NT2/D1 (cell line): ENCODE measurements at regions not wholly inside any gene's neighbourhood (a gene's known extent, or its start where the extent isn't known, plus 50 kb on each side); places are given as distances from the start of the nearest gene placed in this dataset.

ENCODE experiments used
- DNase-seq: peaks from one replicate; pipeline ENCODE4 v3.0.0-alpha.2; 2011; ENCODE audit warnings: low read depth, low spot score
- H3K27me3 ChIP-seq: 2 replicates; pipeline ENCODE4 v1.6.0; 2011; ENCODE audit warnings: mild to moderate bottlenecking; ENCODE audit not compliant: insufficient read length, insufficient read depth
- H3K36me3 ChIP-seq: 2 replicates; pipeline ENCODE4 v1.6.1; 2011; ENCODE audit warnings: mild to moderate bottlenecking, low read length, mixed read lengths; ENCODE audit not compliant: insufficient read depth, insufficient read length
- H3K4me1 ChIP-seq: 2 replicates; pipeline ENCODE4 v1.5.1; 2011; ENCODE audit not compliant: insufficient read depth, insufficient read length
- H3K4me3 ChIP-seq: 2 replicates; pipeline ENCODE4 v1.5.1; 2011; ENCODE audit warnings: low read depth; ENCODE audit not compliant: insufficient read length
- H3K9ac ChIP-seq: 2 replicates; pipeline ENCODE4 v1.6.0; 2011; ENCODE audit warnings: low read depth; ENCODE audit not compliant: insufficient read length
- H3K9me3 ChIP-seq: 2 replicates; pipeline ENCODE4 v1.5.1; 2011; ENCODE audit warnings: mild to moderate bottlenecking, low read length; ENCODE audit not compliant: insufficient read depth
- SUZ12 ChIP-seq: IDR thresholded peaks from 2 replicates; pipeline ENCODE4 v1.6.1; 2011; ENCODE audit not compliant: insufficient read length, insufficient read depth; ENCODE audit errors: extremely low read depth
- YY1 ChIP-seq: IDR thresholded peaks from 2 replicates; pipeline ENCODE4 v1.6.1; 2011; ENCODE audit not compliant: insufficient read length, insufficient read depth
- ZNF274 ChIP-seq: IDR thresholded peaks from 2 replicates; pipeline ENCODE4 v1.6.1; 2011; ENCODE audit warnings: mild to moderate bottlenecking, low read depth, low read length

- no peak for TF ChIP-seq ZNF274
- no peak for TF ChIP-seq SUZ12
- TF ChIP-seq YY1, result no peak
- Histone ChIP-seq H3K27me3 (no peaks in the 10 kb centered on the region), H3K4me1 (no peaks in the 10 kb centered on the region), H3K4me3 (no peak overlapping the region), H3K9ac (no peak overlapping the region), H3K9me3 (no peaks in the 10 kb centered on the region), H3K36me3 (no peaks in the 10 kb centered on the region)
- no peak for DNase-seq
These were observed 70.0 kb downstream of the LMO4 start for GRCh38 chr1:87398641-87399040.

- no peak for DNase-seq
- H3K4me1 ChIP-seq, result no peaks in the 10 kb centered on the region
- H3K27me3 ChIP-seq, result no peaks in the 10 kb centered on the region
- H3K9ac ChIP-seq, result no peak overlapping the region
- no peak for TF ChIP-seq ZNF274
- no peak for TF ChIP-seq YY1
- no peak for TF ChIP-seq SUZ12
- H3K36me3 ChIP-seq, result no peaks in the 10 kb centered on the region
- H3K4me3 ChIP-seq, result no peak overlapping the region
- H3K9me3 ChIP-seq, result no peaks in the 10 kb centered on the region
These were observed 70.6 kb downstream of the LMO4 start for GRCh38 chr1:87399264-87399663.

GRCh38 chr1:87399701-87400100, 71.0 kb downstream of the LMO4 start:
- H3K27me3 ChIP-seq, result no peaks in the 10 kb centered on the region
- H3K4me1 ChIP-seq, result no peaks in the 10 kb centered on the region
- no peak overlapping the region for H3K9ac ChIP-seq
- no peak overlapping the region for H3K4me3 ChIP-seq
- H3K9me3 ChIP-seq, result no peaks in the 10 kb centered on the region
- no peak for DNase-seq
- no peak for TF ChIP-seq YY1
- no peak for TF ChIP-seq ZNF274
- H3K36me3 ChIP-seq, result no peaks in the 10 kb centered on the region

- no peak overlapping the region for H3K4me3 ChIP-seq
- no peak for DNase-seq
- TF ChIP-seq YY1 (no peak), ZNF274 (no peak), SUZ12 (no peak)
- no peaks in the 10 kb centered on the region for H3K4me1 ChIP-seq
- H3K9ac ChIP-seq, result no peak overlapping the region
- H3K9me3 ChIP-seq, result no peaks in the 10 kb centered on the region
- H3K36me3 ChIP-seq, result no peaks in the 10 kb centered on the region
- H3K27me3 ChIP-seq, result no peaks in the 10 kb centered on the region
These were observed 72.1 kb downstream of the LMO4 start for GRCh38 chr1:87400813-87401212.

GRCh38 chr1:87402241-87403002, 73.7 kb downstream of the LMO4 start:
- DNase-seq, result no peak
- Histone ChIP-seq H3K9me3 (no peaks in the 10 kb centered on the region), H3K4me1 (no peaks in the 10 kb centered on the region), H3K9ac (no peak overlapping the region), H3K4me3 (no peak overlapping the region), H3K36me3 (no peaks in the 10 kb centered on the region), H3K27me3 (no peaks in the 10 kb centered on the region)
- TF ChIP-seq YY1 (no peak), SUZ12 (no peak), ZNF274 (no peak)

- Histone ChIP-seq H3K9me3 (no peaks in the 10 kb centered on the region), H3K36me3 (no peaks in the 10 kb centered on the region), H3K27me3 (no peaks in the 10 kb centered on the region), H3K4me1 (no peaks in the 10 kb centered on the region), H3K9ac (no peak overlapping the region), H3K4me3 (no peak overlapping the region)
- TF ChIP-seq SUZ12 (no peak), YY1 (no peak), ZNF274 (no peak)
- DNase-seq, result no peak
These were observed 74.6 kb downstream of the LMO4 start for GRCh38 chr1:87403061-87403820.

- TF ChIP-seq YY1 (no peak), ZNF274 (no peak), SUZ12 (no peak)
These were observed 75.6 kb downstream of the LMO4 start for GRCh38 chr1:87404296-87404695.

More at GRCh38 chr1:87404296-87404695, 75.6 kb downstream of the LMO4 start:
- H3K9me3 ChIP-seq, result no peaks in the 10 kb centered on the region
- no peaks in the 10 kb centered on the region for H3K27me3 ChIP-seq
- no peaks in the 10 kb centered on the region for H3K36me3 ChIP-seq
- DNase-seq, result no peak
- no peak overlapping the region for H3K4me3 ChIP-seq
- H3K4me1 ChIP-seq, result no peaks in the 10 kb centered on the region
- no peak overlapping the region for H3K9ac ChIP-seq
